OCI-LY7 (cell line): ENCODE measurements at regions not wholly inside any gene's neighbourhood (a gene's known extent, or its start where the extent isn't known, plus 50 kb on each side); places are given as distances from the start of the nearest gene placed in this dataset.

Source experiments
- CTCF ChIP-seq: fragments of 200-600 bp; sonication (generic); conservative IDR thresholded peaks from 2 replicates; pipeline ENCODE4 v1.5.1; 2014; ENCODE audit warnings: mild to moderate bottlenecking, antibody characterized with exemption, low read length, moderate library complexity, mixed read lengths
- EZH2phosphoT487 ChIP-seq: fragments of 200-600 bp; sonication (generic); IDR thresholded peaks from 2 replicates; pipeline ENCODE4 v1.6.1; 2018; ENCODE audit warnings: low read depth, borderline replicate concordance, mild to moderate bottlenecking, mixed run types, antibody characterized with exemption, low read length, moderate library complexity, mixed read lengths

GRCh38 chr18:43622024-43622423 is 344.7 kb upstream of the SYT4 start:
- TF ChIP-seq CTCF (no peak), EZH2phosphoT487 (no peak)
